ENCODE measurements at regions not wholly inside any gene's neighbourhood (a gene's known extent, or its start where the extent isn't known, plus 50 kb on each side); places are given as distances from the start of the nearest gene placed in this dataset.
"Not testable (repeated sequence)": the region's sequence is repeated elsewhere in the genome, so short reads cannot be mapped to it uniquely, and the experiment has no call there.

- DNase-seq = no peak
Measured at GRCh38 chr9:3773362-3774060, 247.7 kb upstream of the RFX3 start.

GRCh38 chr9:3769646-3770045, 243.8 kb upstream of the RFX3 start:
- DNase-seq = no peak

- no peak for DNase-seq
Measured at GRCh38 chr9:3768712-3769457, 243.1 kb upstream of the RFX3 start.

GRCh38 chr9:3768286-3768685, 242.5 kb upstream of the RFX3 start:
- DNase-seq = no peak

GRCh38 chr9:3762076-3762475, 236.3 kb upstream of the RFX3 start:
- DNase-seq = no peak

- DNase-seq = no peak
Measured at GRCh38 chr9:3760031-3760430, 234.2 kb upstream of the RFX3 start.

GRCh38 chr9:3758816-3759576, 233.2 kb upstream of the RFX3 start:
- DNase-seq = no peak

GRCh38 chr9:3756071-3756470, 230.3 kb upstream of the RFX3 start:
- DNase-seq = no peak

- no peak for DNase-seq
Measured at GRCh38 chr9:3751125-3751758, 225.4 kb upstream of the RFX3 start.

GRCh38 chr9:3750321-3750720, 224.5 kb upstream of the RFX3 start:
- DNase-seq = no peak

- no peak for DNase-seq
Measured at GRCh38 chr9:3746296-3747275, 220.8 kb upstream of the RFX3 start.

- DNase-seq = no peak
Measured at GRCh38 chr9:3743901-3744413, 218.2 kb upstream of the RFX3 start.

- DNase-seq = no peak
Measured at GRCh38 chr9:3742586-3742985, 216.8 kb upstream of the RFX3 start.

- DNase-seq = no peak
Measured at GRCh38 chr9:3741729-3742128, 215.9 kb upstream of the RFX3 start.

GRCh38 chr9:3740690-3741419, 215.1 kb upstream of the RFX3 start:
- DNase-seq = no peak

- no peak for DNase-seq
Measured at GRCh38 chr9:3736161-3736560, 210.4 kb upstream of the RFX3 start.

- DNase-seq = no peak
Measured at GRCh38 chr9:3735251-3735650, 209.4 kb upstream of the RFX3 start.

- DNase-seq = not testable (repeated sequence)
Measured at GRCh38 chr9:3733527-3734262, 207.9 kb upstream of the RFX3 start.

GRCh38 chr9:3733039-3733408, 207.2 kb upstream of the RFX3 start:
- DNase-seq = no peak

Measured in NCI-H1048 (cell line).